Endodermal cell (in vitro differentiated cells): ENCODE measurements at regions not wholly inside any gene's neighbourhood (a gene's known extent, or its start where the extent isn't known, plus 50 kb on each side); places are given as distances from the start of the nearest gene placed in this dataset.

Source experiments
- DNase-seq: peaks from one replicate; pipeline ENCODE4 v3.0.0-alpha.2; 2017
- H3K27ac ChIP-seq: 2 replicates; pipeline ENCODE4 v1.5.1; 2013; ENCODE audit warnings: mild to moderate bottlenecking, low read depth, low read length, moderate library complexity
- H3K27me3 ChIP-seq: 2 replicates; pipeline ENCODE4 v1.6.1; 2013; ENCODE audit warnings: mild to moderate bottlenecking, low read length, moderate library complexity; ENCODE audit not compliant: insufficient read depth, control insufficient read depth, poor library complexity, severe bottlenecking
- H3K36me3 ChIP-seq: 2 replicates; pipeline ENCODE4 v1.7.0; 2013; ENCODE audit warnings: mild to moderate bottlenecking, low read length, moderate library complexity; ENCODE audit not compliant: control insufficient read depth, insufficient read depth
- H3K4me1 ChIP-seq: one replicate; pipeline ENCODE4 v1.7.0; 2013; ENCODE audit warnings: low read length; ENCODE audit not compliant: control insufficient read depth, insufficient read depth
- H3K4me3 ChIP-seq: 2 replicates; pipeline ENCODE4 v1.5.1; 2013; ENCODE audit warnings: mild to moderate bottlenecking, low read length, moderate library complexity
- H3K9ac ChIP-seq: 2 replicates; pipeline ENCODE4 v1.6.1; 2013; ENCODE audit warnings: mild to moderate bottlenecking, low read length, moderate library complexity; ENCODE audit not compliant: poor library complexity, severe bottlenecking; ENCODE audit errors: extremely low read depth
- H3K9me3 ChIP-seq: 2 replicates; pipeline ENCODE4 v1.6.1; 2013; ENCODE audit warnings: mild to moderate bottlenecking, low read length, moderate library complexity; ENCODE audit not compliant: control insufficient read depth
- H3K27ac Mint-ChIP-seq: 2 replicates; pipeline ENCODE4 v1.8.0; 2020; ENCODE audit warnings: mixed read lengths
- H3K27me3 Mint-ChIP-seq: 2 replicates; pipeline ENCODE4 v1.8.0; 2021; ENCODE audit warnings: mild to moderate bottlenecking, mixed read lengths; ENCODE audit not compliant: insufficient read depth
- H3K36me3 Mint-ChIP-seq: 2 replicates; pipeline ENCODE4 v1.8.0; 2020; ENCODE audit warnings: low read depth, mixed read lengths
- H3K4me1 Mint-ChIP-seq: 2 replicates; pipeline ENCODE4 v1.8.0; 2020; ENCODE audit warnings: mixed read lengths
- H3K4me3 Mint-ChIP-seq: 2 replicates; pipeline ENCODE4 v1.8.0; 2020; ENCODE audit warnings: mild to moderate bottlenecking, moderate library complexity, mixed read lengths
- H3K9me3 Mint-ChIP-seq: 2 replicates; pipeline ENCODE4 v1.8.0; 2020; ENCODE audit warnings: mild to moderate bottlenecking, mixed read lengths
- WGBS, 2 experiments: methylation state at CpG; one replicate each; pipeline versions ENCODE4 v1.1.5 to v1.1.7; 2013; ENCODE audit warnings: missing lambda C conversion rate in 2 of 2, mixed read lengths in 1 of 2; ENCODE audit not compliant: insufficient coverage in 1 of 2, insufficient read length in 1 of 2; 5-methylcytosine and 5-hydroxymethylcytosine counted together
- TF ChIP-seq, protein P1 (sequence below): fragments of 200-600 bp; sonication (generic); conservative IDR thresholded peaks from 2 replicates; pipeline ENCODE4 v1.5.0; 2021; ENCODE audit warnings: antibody characterized with exemption, mild to moderate bottlenecking

DNA sequence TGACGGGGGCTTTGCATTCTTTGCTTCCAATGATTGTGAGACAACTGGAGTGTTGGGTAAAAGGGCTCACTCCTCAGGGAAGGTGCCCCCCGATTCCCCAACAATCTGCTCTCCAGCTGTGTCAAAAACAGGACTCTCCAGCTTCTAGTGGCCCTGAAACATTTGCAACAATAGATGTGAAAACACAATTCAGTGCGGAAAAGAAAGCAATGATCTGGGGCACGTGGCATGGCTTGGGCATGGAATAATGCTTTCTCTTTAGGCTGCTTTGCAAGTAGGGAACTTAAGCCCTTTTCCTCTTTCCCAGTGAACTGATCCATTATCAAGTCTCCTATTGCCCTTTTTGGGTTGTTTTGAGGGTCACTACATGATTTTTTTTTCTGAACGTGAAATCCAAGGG is 239.9 kb downstream of the C4orf33 start:
- no peak overlapping the region for H3K9ac ChIP-seq
- no peaks in the 10 kb centered on the region for H3K27me3 Mint-ChIP-seq
- no peaks in the 10 kb centered on the region for H3K4me1 ChIP-seq
- H3K36me3 Mint-ChIP-seq: no peaks in the 10 kb centered on the region
- TF ChIP-seq, protein P1, sequence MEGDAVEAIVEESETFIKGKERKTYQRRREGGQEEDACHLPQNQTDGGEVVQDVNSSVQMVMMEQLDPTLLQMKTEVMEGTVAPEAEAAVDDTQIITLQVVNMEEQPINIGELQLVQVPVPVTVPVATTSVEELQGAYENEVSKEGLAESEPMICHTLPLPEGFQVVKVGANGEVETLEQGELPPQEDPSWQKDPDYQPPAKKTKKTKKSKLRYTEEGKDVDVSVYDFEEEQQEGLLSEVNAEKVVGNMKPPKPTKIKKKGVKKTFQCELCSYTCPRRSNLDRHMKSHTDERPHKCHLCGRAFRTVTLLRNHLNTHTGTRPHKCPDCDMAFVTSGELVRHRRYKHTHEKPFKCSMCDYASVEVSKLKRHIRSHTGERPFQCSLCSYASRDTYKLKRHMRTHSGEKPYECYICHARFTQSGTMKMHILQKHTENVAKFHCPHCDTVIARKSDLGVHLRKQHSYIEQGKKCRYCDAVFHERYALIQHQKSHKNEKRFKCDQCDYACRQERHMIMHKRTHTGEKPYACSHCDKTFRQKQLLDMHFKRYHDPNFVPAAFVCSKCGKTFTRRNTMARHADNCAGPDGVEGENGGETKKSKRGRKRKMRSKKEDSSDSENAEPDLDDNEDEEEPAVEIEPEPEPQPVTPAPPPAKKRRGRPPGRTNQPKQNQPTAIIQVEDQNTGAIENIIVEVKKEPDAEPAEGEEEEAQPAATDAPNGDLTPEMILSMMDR: no peak
- peaks cover 3% of the 10 kb centered on the region for H3K9me3 Mint-ChIP-seq
- H3K36me3 ChIP-seq: no peaks in the 10 kb centered on the region
- no peak for DNase-seq
- H3K4me3 ChIP-seq: no peak overlapping the region
- H3K27ac ChIP-seq: no peak overlapping the region
- no peaks in the 10 kb centered on the region for H3K27me3 ChIP-seq
- no peaks in the 10 kb centered on the region for H3K9me3 ChIP-seq
- WGBS, 2 experiments: 38 to 74% methylated on average over 4 to 5 of the region's 5 CpGs
- no peak overlapping the region for H3K27ac Mint-ChIP-seq
- peaks cover 5% of the 10 kb centered on the region for H3K4me1 Mint-ChIP-seq
- H3K4me3 Mint-ChIP-seq: no peak overlapping the region

DNA sequence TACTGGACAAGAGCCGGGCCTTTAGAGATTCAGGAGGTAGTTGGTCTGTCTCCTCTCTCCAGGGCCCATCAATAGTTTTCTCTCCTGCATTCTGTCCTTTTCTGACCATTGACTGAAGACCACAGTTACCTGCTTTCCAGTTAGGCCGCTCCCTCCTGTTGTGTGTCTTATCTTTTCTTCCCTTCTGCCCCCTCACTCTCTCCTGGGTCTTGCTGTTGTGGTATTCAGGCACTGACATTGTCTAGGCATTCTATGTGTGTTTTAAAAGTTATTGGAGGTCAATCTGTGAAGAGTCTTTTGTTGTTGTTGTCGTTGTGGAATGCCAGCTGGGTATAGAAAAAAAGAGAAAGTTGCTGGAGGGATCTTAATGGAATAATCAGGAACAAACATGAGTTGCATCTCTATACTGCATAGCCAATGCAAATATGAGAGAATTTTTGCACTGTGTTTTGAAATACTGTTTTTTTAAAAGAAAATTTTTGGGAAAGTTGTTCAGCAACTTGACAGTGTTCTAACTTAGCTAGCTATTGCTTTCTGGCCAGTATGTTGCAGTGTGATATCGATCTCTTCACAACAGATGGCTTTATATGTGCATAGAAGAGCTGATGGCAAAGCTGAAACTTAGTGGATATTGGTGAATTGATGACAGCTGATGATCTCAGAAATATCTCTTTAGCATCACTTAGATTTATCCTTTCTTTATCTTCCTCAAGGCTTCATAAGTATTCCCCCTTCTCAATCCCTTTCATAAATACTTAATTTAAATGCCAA is 240.7 kb downstream of the C4orf33 start:
- TF ChIP-seq, protein P1: no peak

DNA sequence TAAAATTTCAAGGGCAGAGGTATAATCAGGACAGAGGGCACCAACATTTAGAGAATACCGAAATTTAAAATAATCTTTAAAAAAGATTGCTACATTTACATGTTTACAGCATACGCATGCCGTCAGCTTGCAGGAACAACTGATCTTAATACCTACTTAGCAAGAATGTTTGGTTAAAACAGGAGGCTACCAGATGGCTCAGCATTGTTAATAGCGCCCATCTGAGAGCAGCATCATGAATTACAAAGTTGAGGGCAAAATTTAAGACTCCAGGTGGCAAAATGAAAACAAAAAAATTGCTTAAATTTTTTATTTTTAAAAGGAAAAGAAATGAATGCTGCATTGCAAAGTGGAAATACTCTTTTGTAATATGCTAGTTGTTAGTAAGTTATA is 241.3 kb downstream of the C4orf33 start:
- TF ChIP-seq, protein P1: no peak
- Histone ChIP-seq H3K27ac (no peak overlapping the region), H3K36me3 (no peaks in the 10 kb centered on the region), H3K27me3 (no peaks in the 10 kb centered on the region), H3K9ac (no peak overlapping the region), H3K9me3 (no peaks in the 10 kb centered on the region), H3K4me3 (no peak overlapping the region), H3K4me1 (no peaks in the 10 kb centered on the region)
- H3K9me3 Mint-ChIP-seq: peaks cover 3% of the 10 kb centered on the region
- DNase-seq: no peak
- no peaks in the 10 kb centered on the region for H3K36me3 Mint-ChIP-seq
- WGBS, 2 experiments: 91% methylated on average over 4 of the region's 4 CpGs
- H3K4me1 Mint-ChIP-seq: peaks cover 5% of the 10 kb centered on the region
- H3K27me3 Mint-ChIP-seq: no peaks in the 10 kb centered on the region
- H3K4me3 Mint-ChIP-seq: no peak overlapping the region
- H3K27ac Mint-ChIP-seq: no peak overlapping the region

More for the DNA sequence above, 240.7 kb downstream of the C4orf33 start:
- no peaks in the 10 kb centered on the region for H3K27me3 ChIP-seq
- WGBS, 2 experiments: 70 to 90% methylated on average over 2 to 4 of the region's 4 CpGs
- H3K4me1 ChIP-seq: no peaks in the 10 kb centered on the region
- Mint-ChIP-seq H3K9me3 (peaks cover 3% of the 10 kb centered on the region), H3K27ac (peak overlapping the region; percentile 1), H3K4me3 (no peak overlapping the region), H3K36me3 (no peaks in the 10 kb centered on the region), H3K27me3 (no peaks in the 10 kb centered on the region), H3K4me1 (peaks cover 5% of the 10 kb centered on the region)
- peak overlapping the region; percentile 10 for H3K27ac ChIP-seq
- H3K36me3 ChIP-seq: no peaks in the 10 kb centered on the region
- DNase-seq: no peak
- no peaks in the 10 kb centered on the region for H3K9me3 ChIP-seq
- no peak overlapping the region for H3K9ac ChIP-seq
- no peak overlapping the region for H3K4me3 ChIP-seq
